ENCODE measurements at regions not wholly inside any gene's neighbourhood (a gene's known extent, or its start where the extent isn't known, plus 50 kb on each side); places are given as distances from the start of the nearest gene placed in this dataset.
A peak's percentile ranks its signal among the peaks of the same experiment; 100 is the strongest.

DNA sequence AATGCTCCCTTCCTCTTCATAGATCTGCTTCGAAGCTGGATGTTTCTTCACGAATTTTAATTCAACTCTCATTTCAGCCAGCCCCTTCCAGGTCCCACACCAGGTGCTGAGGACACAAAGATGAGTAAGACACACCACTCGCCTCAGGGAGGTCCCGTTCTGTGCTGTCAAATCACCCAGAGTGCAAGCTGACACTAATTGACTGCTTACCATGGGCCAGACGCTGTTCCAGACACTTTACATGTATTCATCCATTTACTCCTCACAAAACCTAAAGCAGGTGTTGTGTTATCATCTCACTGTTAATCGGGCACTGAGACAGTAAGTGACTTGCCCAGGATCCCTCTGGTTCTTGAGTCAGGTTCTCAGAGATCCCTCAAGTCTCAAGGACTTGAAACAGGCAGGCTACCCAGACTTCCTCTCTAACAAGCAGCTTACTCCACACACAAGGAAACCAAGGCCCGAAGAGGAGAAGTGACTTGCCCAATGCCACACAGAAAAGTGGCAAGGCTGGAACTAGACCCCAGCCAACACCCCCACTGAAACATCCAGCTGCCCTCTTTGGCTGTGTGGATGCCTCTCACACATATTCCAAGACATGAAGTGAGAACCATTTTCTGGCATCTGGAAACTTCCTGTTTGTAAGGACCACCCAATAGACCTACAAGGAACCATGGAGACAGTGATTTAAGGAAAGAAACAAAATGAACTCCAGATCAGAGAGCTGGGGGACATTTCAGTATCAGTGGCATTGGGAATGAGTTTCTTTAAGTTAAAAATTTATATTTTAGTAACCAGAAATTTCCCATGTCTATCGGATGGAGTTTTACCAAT is 174.5 kb downstream of the CDC5L start:
- no peak overlapping the region for H3K4me3 ChIP-seq (ENCODE audit: low read depth, low read length)
- DNase-seq (ENCODE audit: low read depth) = no peak
- TF ChIP-seq CTCF (IDR thresholded peaks at IDR 0.05; ENCODE audit: low read depth, low read length, missing control alignments) = no peak
- in situ Hi-C loops (cut with HindIII; ENCODE audit: low sequenced_read_pairs) = no loop called here

GRCh38 chr6:44563397-44563796 is 175.9 kb downstream of the CDC5L start:
- DNase-seq (ENCODE audit: low read depth) = no peak
- H3K4me3 ChIP-seq (ENCODE audit: low read depth, low read length) = no peak overlapping the region
- in situ Hi-C loops (cut with HindIII; ENCODE audit: low sequenced_read_pairs) = no loop called here
- TF ChIP-seq CTCF (IDR thresholded peaks at IDR 0.05; ENCODE audit: low read depth, low read length, missing control alignments) = no peak

DNA sequence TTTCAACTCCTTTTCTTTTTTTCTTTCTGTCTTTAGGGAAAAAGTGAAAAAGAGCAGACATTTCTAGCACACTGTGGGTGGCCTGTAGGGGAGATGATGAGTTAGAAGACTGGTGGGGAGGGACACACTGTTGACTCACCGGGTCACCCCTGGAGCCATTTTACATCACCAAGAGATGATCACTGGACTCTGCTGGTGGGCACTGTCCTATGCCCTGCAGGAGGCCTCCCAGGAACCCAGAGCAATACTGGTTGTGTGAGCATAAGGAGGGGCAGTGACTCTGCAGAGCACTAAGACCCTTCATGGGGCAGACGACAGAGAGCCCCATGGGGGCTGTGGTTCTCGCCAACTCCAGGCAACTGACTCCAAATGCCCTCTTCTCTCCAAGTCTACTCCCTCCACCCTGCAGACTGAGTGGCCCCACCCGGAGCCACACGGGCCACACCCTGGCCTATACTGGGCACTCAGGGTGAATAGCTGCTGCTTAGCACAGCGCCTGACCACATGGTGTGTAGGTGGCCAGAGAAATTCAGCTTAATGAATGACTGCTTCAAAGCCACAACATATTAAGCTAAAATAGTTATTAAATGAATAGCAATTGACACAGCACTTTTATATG is 177.5 kb downstream of the CDC5L start:
- DNase-seq (ENCODE audit: low read depth) = no peak
- no peak for TF ChIP-seq CTCF (IDR thresholded peaks at IDR 0.05; ENCODE audit: low read depth, low read length, missing control alignments)
- in situ Hi-C loops (cut with HindIII; ENCODE audit: low sequenced_read_pairs) = no loop called here
- no peak overlapping the region for H3K4me3 ChIP-seq (ENCODE audit: low read depth, low read length)

DNA sequence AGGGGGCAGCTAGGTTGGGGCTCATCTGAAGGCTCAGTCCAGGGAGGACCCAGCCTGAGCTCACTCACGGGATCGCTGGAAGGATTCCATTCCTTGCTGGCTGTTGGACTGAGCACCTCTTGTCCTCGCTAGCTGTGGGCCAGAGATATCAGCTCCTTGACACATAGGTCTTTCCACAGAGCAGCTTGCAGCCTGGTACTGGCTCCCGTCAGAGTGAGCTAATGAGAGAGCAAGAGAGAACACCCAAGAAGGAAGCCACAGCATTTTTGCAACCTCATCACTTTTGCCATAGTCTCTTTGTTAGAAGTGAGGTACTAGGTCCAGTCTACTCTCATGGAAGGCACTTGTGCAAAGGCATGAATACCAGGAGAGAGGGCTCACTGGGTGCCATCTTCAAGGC is 179.9 kb downstream of the CDC5L start:
- TF ChIP-seq CTCF (IDR thresholded peaks at IDR 0.05; ENCODE audit: low read depth, low read length, missing control alignments) = no peak
- H3K4me3 ChIP-seq (ENCODE audit: low read depth, low read length) = no peak overlapping the region
- no peak for DNase-seq (ENCODE audit: low read depth)
- in situ Hi-C loops (cut with HindIII; ENCODE audit: low sequenced_read_pairs) = no loop called here

DNA sequence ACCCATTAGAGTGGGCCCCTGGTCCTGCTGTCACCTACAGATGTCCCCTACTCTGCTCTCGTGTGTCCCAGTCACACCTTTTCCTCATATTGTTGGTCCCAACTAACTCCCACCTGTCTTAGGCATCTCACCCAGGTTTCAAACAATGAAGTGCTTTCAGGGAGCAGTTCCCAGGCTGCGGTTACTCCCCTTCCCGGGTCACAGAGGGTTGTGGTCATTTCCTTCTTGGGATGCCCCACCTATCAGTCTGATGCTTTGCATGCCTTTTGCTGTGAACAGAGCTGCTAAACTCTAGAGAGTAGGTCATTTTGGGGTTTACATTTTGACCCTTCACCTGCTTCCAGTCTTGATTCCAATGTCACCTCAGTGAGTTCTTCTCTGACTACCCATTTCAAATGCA is 181.6 kb downstream of the CDC5L start:
- H3K4me3 ChIP-seq (ENCODE audit: low read depth, low read length) = no peak overlapping the region
- DNase-seq (ENCODE audit: low read depth) = no peak
- in situ Hi-C loops (cut with HindIII; ENCODE audit: low sequenced_read_pairs) = no loop called here
- TF ChIP-seq CTCF (IDR thresholded peaks at IDR 0.05; ENCODE audit: low read depth, low read length, missing control alignments) = no peak

DNA sequence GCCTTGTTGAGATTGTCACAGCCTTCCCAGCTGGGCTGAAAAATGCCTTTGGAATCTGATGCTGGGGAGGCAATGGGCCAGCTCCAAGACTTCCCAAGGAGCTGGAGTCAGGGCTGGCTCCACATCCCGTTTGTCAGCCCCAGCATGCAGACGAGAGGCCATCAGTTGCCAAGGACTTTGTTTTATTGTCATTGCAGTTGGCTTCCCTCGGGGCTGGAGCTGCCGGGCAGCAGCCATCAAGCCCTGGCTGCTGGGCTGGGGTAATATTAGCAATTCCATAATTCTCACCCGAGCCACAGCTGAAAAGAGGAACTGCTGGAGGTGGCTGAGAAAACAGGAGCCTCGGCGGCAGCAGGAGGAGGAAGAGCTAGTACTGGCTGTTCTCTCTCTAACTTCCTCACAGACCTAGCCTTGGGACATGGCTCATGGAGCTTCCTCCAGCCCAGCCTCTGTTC is 182.5 kb downstream of the CDC5L start:
- in situ Hi-C loops (cut with HindIII; ENCODE audit: low sequenced_read_pairs) = no loop called here
- H3K4me3 ChIP-seq (ENCODE audit: low read depth, low read length) = no peak overlapping the region
- peak; percentile 37 for DNase-seq (ENCODE audit: low read depth)
- no peak for TF ChIP-seq CTCF (IDR thresholded peaks at IDR 0.05; ENCODE audit: low read depth, low read length, missing control alignments)
